AG09319 (cell line): ENCODE measurements at regions not wholly inside any gene's neighbourhood (a gene's known extent, or its start where the extent isn't known, plus 50 kb on each side); places are given as distances from the start of the nearest gene placed in this dataset.

ENCODE experiments used
- DNase-seq: peaks from one replicate; pipeline ENCODE4 v3.0.0-alpha.2; 2010; ENCODE audit warnings: low read depth; ENCODE audit errors: extremely low read depth
- CTCF ChIP-seq: IDR thresholded peaks from 2 replicates; pipeline ENCODE4 v1.5.1; 2011; ENCODE audit warnings: low read depth, mild to moderate bottlenecking, inconsistent platforms, low read length, moderate library complexity

GRCh38 chr1:30042438-30043147 is 680.8 kb downstream of the MATN1 start:
- no peak for TF ChIP-seq CTCF
- DNase-seq = no peak

- no peak for DNase-seq
- TF ChIP-seq CTCF = no peak
Measured at GRCh38 chr1:30041741-30042437, 681.5 kb downstream of the MATN1 start.

- no peak for DNase-seq
- TF ChIP-seq CTCF = no peak
Measured at GRCh38 chr1:30040081-30041019, 683.0 kb downstream of the MATN1 start.

GRCh38 chr1:30039354-30040080 is 683.9 kb downstream of the MATN1 start:
- TF ChIP-seq CTCF = no peak
- no peak for DNase-seq

- no peak for DNase-seq
- TF ChIP-seq CTCF = no peak
Measured at GRCh38 chr1:30038134-30039025, 685.0 kb downstream of the MATN1 start.
